ENCODE measurements at regions not wholly inside any gene's neighbourhood (a gene's known extent, or its start where the extent isn't known, plus 50 kb on each side); places are given as distances from the start of the nearest gene placed in this dataset.

- no peak for TF ChIP-seq POLR2AphosphoS5 (IDR thresholded peaks at IDR 0.05)
- TF ChIP-seq POLR2A (IDR thresholded peaks at IDR 0.05) = no peak
- no peak for TF ChIP-seq CTCF (IDR thresholded peaks at IDR 0.05)
These were observed 164.2 kb downstream of the INHBB start for GRCh38 chr2:120509991-120510735.

GRCh38 chr2:120510751-120511395 is 164.9 kb downstream of the INHBB start:
- intact Hi-C loops (cut with DNase I; ENCODE audit: low total_unique reads) = no loop called here
- no peaks in the 10 kb centered on the region for H3K36me3 ChIP-seq
- H3K27ac ChIP-seq = no peak overlapping the region
- H3K4me3 ChIP-seq = no peak overlapping the region
- H3K27me3 ChIP-seq = no peaks in the 10 kb centered on the region
- H3K9me3 ChIP-seq = no peaks in the 10 kb centered on the region
- no peak for TF ChIP-seq CTCF (IDR thresholded peaks at IDR 0.05)
- no peak for TF ChIP-seq POLR2AphosphoS5 (IDR thresholded peaks at IDR 0.05)
- no peak for TF ChIP-seq POLR2A (IDR thresholded peaks at IDR 0.05)
- H3K4me1 ChIP-seq = peaks cover 0 to 7% of the 10 kb centered on the region in 2 donors
- no peak for DNase-seq (ENCODE audit: low spot score in 2 of 2)

More at GRCh38 chr2:120509991-120510735, 164.2 kb downstream of the INHBB start:
- no peaks in the 10 kb centered on the region for H3K27me3 ChIP-seq
- no peak overlapping the region for H3K27ac ChIP-seq
- peaks cover 0 to 7% of the 10 kb centered on the region in 2 donors for H3K4me1 ChIP-seq
- no peaks in the 10 kb centered on the region for H3K9me3 ChIP-seq
- no peaks in the 10 kb centered on the region for H3K36me3 ChIP-seq
- H3K4me3 ChIP-seq = no peak overlapping the region
- DNase-seq (ENCODE audit: low spot score in 2 of 2) = peak in 1 of 2 donors; percentile 47
- intact Hi-C loops (cut with DNase I; ENCODE audit: low total_unique reads) = no loop called here

- Histone ChIP-seq H3K9me3 (no peaks in the 10 kb centered on the region), H3K27ac (no peak overlapping the region), H3K36me3 (no peaks in the 10 kb centered on the region), H3K27me3 (no peaks in the 10 kb centered on the region), H3K4me1 (peaks cover 0 to 7% of the 10 kb centered on the region in 2 donors), H3K4me3 (peak overlapping the region in 2 of 3 donors; percentile 13 to 17)
- peak; percentile 30 for DNase-seq (ENCODE audit: low spot score in 2 of 2)
- TF ChIP-seq CTCF (IDR thresholded peaks at IDR 0.05) (no peak), POLR2AphosphoS5 (IDR thresholded peaks at IDR 0.05) (no peak), POLR2A (IDR thresholded peaks at IDR 0.05) (no peak)
- intact Hi-C loops (cut with DNase I; ENCODE audit: low total_unique reads) = no loop called here
These were observed 165.6 kb downstream of the INHBB start for GRCh38 chr2:120511536-120511935.

GRCh38 chr2:120511947-120512710 is 166.2 kb downstream of the INHBB start:
- TF ChIP-seq CTCF (IDR thresholded peaks at IDR 0.05) = no peak
- no peak for TF ChIP-seq POLR2AphosphoS5 (IDR thresholded peaks at IDR 0.05)
- intact Hi-C loops (cut with DNase I; ENCODE audit: low total_unique reads) = no loop called here
- peak overlapping the region in 2 of 3 donors; percentile 13 to 17 for H3K4me3 ChIP-seq
- H3K4me1 ChIP-seq = peaks cover 0 to 7% of the 10 kb centered on the region in 2 donors
- DNase-seq (ENCODE audit: low spot score in 2 of 2) = peak in 1 of 2 donors; percentile 43
- no peaks in the 10 kb centered on the region for H3K36me3 ChIP-seq
- H3K9me3 ChIP-seq = no peaks in the 10 kb centered on the region
- H3K27ac ChIP-seq = no peak overlapping the region
- no peaks in the 10 kb centered on the region for H3K27me3 ChIP-seq
